Kidney epithelial cell (primary cell): ENCODE measurements at regions not wholly inside any gene's neighbourhood (a gene's known extent, or its start where the extent isn't known, plus 50 kb on each side); places are given as distances from the start of the nearest gene placed in this dataset.
"Not testable (repeated sequence)": the region's sequence is repeated elsewhere in the genome, so short reads cannot be mapped to it uniquely, and the experiment has no call there.

Source experiments
- DNase-seq: peaks from one replicate; pipeline ENCODE4 v3.0.0-alpha.2; 2010; ENCODE audit warnings: low read depth
- H3K27me3 ChIP-seq: 2 replicates; pipeline ENCODE4 v1.6.0; 2011; ENCODE audit warnings: low read length; ENCODE audit not compliant: control insufficient read depth, insufficient read depth
- H3K36me3 ChIP-seq: 2 replicates; pipeline ENCODE4 v1.5.1; 2011; ENCODE audit warnings: low read length; ENCODE audit not compliant: control insufficient read depth, insufficient read depth
- H3K4me3 ChIP-seq: 2 replicates; pipeline ENCODE4 v1.5.1; 2011; ENCODE audit warnings: low read depth, mild to moderate bottlenecking, control low read depth, low read length
- TF ChIP-seq, protein P1 (sequence below): IDR thresholded peaks from 2 replicates; pipeline ENCODE4 v1.5.1; 2011; ENCODE audit warnings: mild to moderate bottlenecking, moderate library complexity, low read length, control low read depth, inconsistent platforms; ENCODE audit not compliant: insufficient read depth, poor library complexity, severe bottlenecking

GRCh38 chr3:144831955-144832716 lies 860.5 kb downstream of the DIPK2A start:
- Histone ChIP-seq H3K4me3 (no peak overlapping the region), H3K27me3 (no peaks in the 10 kb centered on the region), H3K36me3 (no peaks in the 10 kb centered on the region)
- TF ChIP-seq, protein P1, sequence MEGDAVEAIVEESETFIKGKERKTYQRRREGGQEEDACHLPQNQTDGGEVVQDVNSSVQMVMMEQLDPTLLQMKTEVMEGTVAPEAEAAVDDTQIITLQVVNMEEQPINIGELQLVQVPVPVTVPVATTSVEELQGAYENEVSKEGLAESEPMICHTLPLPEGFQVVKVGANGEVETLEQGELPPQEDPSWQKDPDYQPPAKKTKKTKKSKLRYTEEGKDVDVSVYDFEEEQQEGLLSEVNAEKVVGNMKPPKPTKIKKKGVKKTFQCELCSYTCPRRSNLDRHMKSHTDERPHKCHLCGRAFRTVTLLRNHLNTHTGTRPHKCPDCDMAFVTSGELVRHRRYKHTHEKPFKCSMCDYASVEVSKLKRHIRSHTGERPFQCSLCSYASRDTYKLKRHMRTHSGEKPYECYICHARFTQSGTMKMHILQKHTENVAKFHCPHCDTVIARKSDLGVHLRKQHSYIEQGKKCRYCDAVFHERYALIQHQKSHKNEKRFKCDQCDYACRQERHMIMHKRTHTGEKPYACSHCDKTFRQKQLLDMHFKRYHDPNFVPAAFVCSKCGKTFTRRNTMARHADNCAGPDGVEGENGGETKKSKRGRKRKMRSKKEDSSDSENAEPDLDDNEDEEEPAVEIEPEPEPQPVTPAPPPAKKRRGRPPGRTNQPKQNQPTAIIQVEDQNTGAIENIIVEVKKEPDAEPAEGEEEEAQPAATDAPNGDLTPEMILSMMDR: no peak
- DNase-seq: no peak

GRCh38 chr3:144839991-144840390 lies 868.4 kb downstream of the DIPK2A start:
- no peak for DNase-seq
- Histone ChIP-seq H3K4me3 (no peak overlapping the region), H3K36me3 (no peaks in the 10 kb centered on the region), H3K27me3 (no peaks in the 10 kb centered on the region)
- TF ChIP-seq, protein P1: no peak

GRCh38 chr3:144840866-144841265 lies 869.2 kb downstream of the DIPK2A start:
- no peaks in the 10 kb centered on the region for H3K27me3 ChIP-seq
- TF ChIP-seq, protein P1: no peak
- no peak overlapping the region for H3K4me3 ChIP-seq
- no peaks in the 10 kb centered on the region for H3K36me3 ChIP-seq
- no peak for DNase-seq

DNA sequence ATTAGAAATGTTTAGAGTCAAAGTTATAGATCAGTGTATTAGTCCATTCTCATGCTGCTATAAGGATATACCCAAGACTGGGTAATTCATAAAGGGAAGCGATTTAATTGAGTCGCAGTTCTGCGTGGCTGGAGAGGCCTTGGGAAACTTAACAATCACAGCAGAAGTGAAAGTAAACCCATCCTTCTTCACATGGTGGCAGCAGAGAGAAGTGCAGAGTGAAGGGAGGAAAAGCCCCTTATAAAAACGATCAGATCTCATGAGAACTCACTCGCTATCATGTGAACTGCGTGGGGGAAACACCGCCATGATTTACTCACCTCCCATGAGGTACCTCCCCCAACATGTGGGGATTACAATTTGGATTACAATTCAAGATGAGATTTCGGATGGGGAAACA lies 871.5 kb downstream of the DIPK2A start:
- no peak for DNase-seq
- TF ChIP-seq, protein P1: peak; percentile 34

GRCh38 chr3:144852999-144853398 lies 881.4 kb downstream of the DIPK2A start:
- TF ChIP-seq, protein P1: no peak
- Histone ChIP-seq H3K36me3 (no peaks in the 10 kb centered on the region), H3K4me3 (no peak overlapping the region), H3K27me3 (no peaks in the 10 kb centered on the region)
- no peak for DNase-seq

More for the DNA sequence above, 871.5 kb downstream of the DIPK2A start:
- Histone ChIP-seq H3K27me3 (no peaks in the 10 kb centered on the region), H3K4me3 (no peak overlapping the region), H3K36me3 (no peaks in the 10 kb centered on the region)

DNA sequence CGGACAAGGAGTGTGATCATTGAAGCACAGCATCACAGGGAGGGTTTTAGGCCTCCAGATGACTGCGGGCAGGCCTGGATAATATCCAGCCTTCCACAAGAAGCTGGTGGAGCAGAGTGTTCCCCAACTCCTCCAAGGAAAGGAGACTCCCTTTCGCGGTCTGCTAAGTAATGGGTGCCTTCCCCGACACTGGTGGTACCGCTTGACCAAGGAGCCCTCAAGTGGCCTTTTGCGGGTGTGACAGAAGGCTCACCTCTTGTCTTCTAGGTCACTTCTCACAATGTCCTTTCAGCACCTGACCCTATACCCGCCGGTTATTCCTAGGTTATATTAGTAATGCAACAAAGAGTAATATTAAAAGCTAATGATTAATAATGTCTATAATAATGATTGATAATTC lies 882.4 kb downstream of the DIPK2A start:
- not testable (repeated sequence) for DNase-seq, H3K4me3 ChIP-seq, H3K36me3 ChIP-seq, H3K27me3 ChIP-seq
